ENCODE measurements at regions not wholly inside any gene's neighbourhood (a gene's known extent, or its start where the extent isn't known, plus 50 kb on each side); places are given as distances from the start of the nearest gene placed in this dataset.
A peak's percentile ranks its signal among the peaks of the same experiment; 100 is the strongest.
"Not testable (repeated sequence)": the region's sequence is repeated elsewhere in the genome, so short reads cannot be mapped to it uniquely, and the experiment has no call there.

DNA sequence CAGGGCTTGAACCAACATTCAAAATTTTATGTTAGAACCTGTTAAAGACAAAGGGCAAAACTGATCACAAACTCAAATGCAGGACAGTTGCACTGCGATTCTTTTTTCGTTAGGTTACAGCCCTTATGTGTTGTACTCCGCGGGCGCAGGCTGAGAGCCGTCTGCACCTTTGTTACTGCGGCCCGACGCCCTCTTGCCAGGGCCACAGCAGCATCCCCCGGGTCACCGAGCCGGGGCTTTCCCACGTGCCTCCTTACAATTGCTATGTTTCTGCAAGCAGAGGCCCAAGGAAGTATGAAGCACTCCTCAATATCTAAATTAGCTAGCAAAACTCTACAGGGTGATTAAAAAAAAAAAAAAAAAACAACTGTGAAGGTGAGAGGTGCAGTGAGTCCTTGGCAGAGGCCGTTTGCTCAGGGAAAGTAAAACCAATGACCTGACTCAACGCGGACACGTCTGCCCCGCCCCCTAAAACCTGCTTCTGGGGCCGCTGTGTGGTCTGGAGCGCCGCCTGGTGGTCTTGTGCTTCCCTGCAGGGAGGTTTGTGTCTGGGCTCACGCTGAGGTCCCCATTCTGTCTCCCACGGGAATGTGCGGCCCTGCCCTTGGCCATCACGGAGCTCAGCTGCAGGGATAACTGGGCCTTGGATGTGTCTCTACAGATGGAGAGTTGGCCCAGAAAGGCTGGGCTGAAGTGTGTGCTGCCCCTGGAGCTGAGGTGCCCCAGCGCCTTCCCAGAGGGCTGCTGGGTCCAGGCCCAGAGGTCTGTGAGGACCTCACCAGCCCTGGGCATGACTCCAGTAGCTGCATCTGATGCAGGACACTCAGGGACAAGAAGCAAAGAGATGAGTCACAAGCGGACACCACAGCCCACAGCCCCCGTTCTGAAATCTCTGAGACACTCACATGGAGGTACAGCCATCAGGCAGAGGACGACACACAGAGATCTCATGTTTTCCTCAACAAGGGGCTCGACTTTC, 418.5 kb downstream of the TMEM121 start:
- DNase-seq: peak; percentile 85

- DNase-seq: peak; percentile 29
These were observed 419.5 kb downstream of the TMEM121 start for GRCh38 chr14:105945896-105946295.

DNA sequence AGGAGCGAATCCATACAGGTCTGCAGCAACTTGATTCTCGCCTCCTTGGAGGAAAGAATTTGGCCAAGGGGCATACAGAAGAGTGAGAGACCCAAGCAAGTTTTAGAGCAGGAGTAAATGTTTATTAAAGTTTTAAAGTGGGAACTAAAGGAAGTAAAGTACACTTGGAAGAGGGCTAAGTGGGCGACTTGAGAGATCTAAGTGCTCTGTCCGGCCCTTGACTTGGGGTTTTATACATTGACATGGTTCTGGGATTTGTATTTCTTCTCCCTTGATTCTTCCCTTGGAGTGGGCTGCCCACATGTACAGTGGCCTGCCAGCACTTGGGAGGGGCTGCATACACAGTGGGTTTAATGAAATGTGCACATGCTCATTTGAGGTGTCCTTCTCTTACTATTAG, 421.2 kb downstream of the TMEM121 start:
- no peak for DNase-seq

- DNase-seq: not testable (repeated sequence)
These were observed 422.6 kb downstream of the TMEM121 start for GRCh38 chr14:105948955-105949354.

- DNase-seq: not testable (repeated sequence)
These were observed 424.0 kb downstream of the TMEM121 start for GRCh38 chr14:105950364-105950892.

- no peak for DNase-seq
These were observed 425.0 kb downstream of the TMEM121 start for GRCh38 chr14:105951399-105951798.

DNA sequence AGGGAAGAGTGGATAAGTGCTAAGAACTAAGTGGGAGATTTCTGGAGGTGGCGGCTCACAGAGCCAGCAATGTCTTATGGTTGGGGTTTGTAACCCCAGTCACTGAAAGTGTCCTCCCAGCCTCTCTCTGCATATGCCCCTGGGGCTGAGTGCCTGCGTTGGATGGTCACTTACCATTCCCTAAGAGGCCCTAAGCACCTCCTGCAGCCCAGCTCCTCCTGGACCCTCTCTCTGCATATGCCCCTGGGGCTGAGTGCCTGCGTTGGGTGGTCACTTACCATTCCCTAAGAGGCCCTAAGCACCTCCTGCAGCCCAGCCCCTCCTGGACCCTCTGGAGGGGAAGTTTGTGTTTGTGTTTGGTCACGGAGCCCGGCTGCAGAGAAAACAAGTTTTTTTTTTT, 425.8 kb downstream of the TMEM121 start:
- no peak for DNase-seq

GRCh38 chr14:105952826-105953225, 426.4 kb downstream of the TMEM121 start:
- DNase-seq: no peak

DNA sequence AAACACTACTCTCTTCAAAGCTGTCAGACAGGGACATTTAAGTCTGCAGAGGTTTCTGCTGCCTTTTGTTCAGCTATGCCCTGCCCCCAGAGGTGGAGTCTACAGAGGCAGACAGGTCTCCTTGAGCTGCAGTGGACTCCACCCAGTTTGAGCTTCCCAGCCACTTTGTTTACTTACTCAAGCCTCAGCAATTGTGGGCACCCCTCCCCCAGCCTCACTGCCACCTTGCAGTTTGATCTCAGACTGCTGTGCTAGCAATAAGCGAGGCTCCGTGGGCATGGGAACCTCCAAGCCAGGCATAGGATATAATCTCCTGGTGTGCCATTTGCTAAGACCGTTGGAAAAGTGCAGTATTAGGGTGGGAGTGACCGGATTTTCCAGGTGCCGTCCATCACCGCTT, 435.2 kb downstream of the TMEM121 start:
- DNase-seq: not testable (repeated sequence)

DNA sequence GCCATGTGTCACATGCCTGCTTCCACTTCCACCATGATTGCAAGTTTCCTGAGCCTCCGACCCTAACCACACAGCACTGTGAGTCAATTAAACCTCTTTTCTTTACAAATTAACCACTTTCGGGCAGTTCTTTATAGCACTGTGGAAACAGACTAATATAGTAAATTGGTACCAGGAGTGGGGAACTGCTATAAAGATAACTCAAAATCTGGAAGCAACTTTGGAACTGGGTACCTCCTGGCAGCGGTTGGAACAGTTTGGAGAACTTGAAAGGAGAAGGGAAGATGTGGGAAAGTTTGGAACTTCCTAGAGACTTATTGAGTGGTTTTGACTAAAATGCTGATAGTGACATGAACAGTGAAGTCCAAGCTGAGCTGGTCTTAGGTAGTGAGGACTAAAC, 436.1 kb downstream of the TMEM121 start:
- no peak for DNase-seq

DNA sequence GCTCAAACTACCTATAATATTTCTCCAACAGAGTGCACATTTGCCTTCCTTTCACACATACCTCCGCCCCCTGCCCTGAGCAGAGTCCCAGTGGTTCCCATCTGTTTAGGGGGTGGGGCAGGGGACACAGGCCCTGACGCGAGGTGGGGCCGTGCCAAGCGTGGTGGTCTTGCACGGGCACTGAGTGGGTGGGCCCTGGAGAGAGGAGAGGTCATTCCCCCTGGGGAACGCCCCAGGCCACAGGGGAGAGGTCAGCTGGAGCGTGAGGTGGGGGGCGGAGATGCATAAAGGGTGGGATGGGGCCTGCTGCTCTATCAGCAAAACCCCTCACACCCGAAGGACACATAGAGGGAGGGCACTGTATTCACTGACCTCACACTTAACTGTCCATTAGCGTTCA, 441.9 kb downstream of the TMEM121 start:
- DNase-seq: no peak

DNA sequence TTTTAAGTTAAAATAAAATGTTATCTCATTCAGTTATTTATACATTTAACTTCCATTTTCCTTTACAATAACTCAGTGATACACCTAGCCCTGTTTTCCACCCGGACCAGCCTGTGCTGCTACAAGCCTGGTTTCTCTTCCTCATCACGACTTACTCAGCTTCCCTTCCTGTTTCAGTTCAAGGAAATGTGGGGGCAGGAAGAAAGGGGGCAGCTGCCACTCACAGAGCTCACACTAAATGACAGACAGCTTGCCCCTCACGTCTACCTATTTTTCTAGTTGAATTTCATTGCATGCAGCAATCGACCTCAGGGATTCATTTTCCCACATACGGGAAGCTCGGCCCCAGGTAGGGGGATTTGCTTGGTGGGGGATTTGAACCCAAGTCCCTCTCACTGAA, 442.6 kb downstream of the TMEM121 start:
- not testable (repeated sequence) for DNase-seq

DNA sequence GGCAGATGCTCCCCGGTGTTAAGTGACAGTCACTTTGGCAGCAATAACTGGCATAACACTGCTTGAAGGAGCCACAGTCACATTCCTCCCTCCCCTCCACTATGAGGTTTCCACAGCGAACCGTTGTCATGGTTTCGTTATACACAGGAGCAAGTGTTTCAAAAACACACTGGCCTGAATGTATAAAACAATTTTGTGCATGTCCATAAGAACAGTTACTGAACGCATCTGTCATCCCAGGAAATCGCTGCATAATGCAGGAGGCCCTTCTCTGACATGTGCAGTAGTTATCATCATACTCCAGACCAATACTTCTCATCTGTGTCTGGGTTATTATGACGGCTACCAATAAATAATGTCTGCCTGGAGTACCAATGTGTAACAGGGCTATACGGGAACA, 444.4 kb downstream of the TMEM121 start:
- DNase-seq: not testable (repeated sequence)

DNA sequence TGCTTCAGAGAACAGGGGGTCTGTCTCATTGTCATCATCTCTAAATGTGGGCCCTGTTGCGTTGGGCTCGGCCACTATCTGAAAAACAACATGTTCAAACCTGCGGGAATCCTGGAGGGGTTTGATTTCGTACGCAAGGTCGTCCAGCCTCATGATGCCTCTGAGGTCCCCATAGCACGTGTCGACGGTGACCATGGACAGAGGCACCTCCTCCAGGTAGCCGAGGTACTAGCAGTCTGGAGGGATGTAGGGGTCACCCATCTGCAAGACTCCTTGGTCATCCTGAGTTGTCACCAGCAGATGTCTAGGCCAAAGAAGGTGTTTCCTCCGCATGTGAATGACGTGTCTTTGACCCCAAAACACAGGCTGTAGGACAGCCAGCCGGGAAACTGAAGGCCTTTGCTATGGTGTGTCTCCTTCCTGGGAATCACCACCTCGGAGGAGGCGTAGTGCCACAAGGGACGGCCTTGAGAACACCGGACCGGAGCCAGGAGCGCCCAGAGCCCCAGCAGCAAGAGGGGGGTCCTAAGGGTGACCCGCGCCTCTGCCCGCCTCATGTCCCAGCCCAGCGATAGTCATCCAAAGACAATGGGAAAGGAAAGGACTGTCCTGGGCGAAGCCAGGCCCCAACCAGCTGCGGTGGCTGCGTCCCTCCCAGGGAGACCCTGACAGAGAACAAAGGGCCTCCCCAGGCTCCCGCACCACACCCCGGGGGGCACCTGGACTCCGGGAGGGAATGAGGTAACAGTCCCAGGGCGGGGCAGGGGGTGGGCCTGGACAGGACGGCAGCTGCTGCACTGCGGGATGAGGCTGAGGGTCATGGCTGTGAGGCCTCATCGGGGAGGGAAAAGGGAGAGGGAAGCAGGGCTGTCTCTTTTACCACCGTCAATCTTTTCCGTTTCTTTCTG, 445.5 kb downstream of the TMEM121 start:
- no peak for DNase-seq

DNA sequence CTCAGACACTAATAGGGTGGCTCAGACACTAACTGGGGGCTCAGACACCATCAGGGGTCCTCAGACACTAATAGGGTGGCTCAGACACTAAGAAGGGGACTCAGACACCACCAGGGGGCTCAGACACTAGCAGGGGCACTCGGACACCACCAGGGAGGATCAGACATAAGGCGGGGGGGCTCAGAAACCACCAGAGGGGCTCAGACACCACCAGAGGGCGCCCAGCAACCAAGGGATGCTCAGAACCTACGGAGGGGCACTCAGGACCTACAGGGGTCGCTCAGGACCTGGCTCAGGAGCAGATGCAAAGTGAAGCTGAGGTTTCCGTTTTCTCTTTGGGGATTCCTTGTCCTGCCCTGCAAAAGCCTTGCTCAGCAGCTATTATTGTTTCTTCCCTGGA, 448.5 kb downstream of the TMEM121 start:
- peak; percentile 61 for DNase-seq

- DNase-seq: no peak
These were observed 452.4 kb downstream of the TMEM121 start for GRCh38 chr14:105978618-105979295.

DNA sequence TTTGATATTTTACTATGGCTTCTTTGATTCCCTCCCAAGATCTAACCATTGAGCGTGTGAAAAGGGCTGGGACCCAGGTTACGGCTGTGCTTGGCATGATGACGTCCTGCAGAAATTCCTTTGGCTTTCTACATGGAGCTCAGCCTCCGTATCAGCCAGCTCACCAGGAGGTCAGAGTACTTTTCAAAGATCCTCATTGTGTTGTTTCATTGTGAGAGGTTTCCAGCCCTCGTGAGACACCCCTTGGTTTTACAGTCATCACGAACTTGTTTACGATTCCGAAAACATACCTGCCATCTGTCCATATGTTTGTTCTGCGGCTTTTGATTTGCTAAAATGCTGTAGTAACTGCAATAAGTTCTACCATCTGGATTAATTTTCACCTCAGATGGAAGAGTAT, 453.1 kb downstream of the TMEM121 start:
- no peak for DNase-seq

DNA sequence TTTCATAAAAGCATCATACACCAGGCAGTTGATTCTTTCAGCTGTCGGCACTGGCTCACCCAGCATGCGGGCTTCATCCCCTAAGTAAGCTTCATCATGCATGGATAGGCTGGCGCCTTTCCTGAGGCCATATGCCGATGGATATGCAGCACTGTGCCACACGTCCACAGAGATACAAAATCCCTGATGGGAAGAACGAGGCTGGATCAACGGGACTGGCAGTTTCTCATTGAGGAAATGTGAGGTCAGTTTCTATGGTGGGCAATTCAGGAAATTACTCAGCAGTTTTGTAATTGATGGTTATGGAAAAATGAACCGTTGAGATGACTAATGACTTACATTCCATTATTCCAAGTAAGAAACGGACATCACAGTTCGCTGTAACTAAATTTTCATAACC, 453.8 kb downstream of the TMEM121 start:
- no peak for DNase-seq

DNA sequence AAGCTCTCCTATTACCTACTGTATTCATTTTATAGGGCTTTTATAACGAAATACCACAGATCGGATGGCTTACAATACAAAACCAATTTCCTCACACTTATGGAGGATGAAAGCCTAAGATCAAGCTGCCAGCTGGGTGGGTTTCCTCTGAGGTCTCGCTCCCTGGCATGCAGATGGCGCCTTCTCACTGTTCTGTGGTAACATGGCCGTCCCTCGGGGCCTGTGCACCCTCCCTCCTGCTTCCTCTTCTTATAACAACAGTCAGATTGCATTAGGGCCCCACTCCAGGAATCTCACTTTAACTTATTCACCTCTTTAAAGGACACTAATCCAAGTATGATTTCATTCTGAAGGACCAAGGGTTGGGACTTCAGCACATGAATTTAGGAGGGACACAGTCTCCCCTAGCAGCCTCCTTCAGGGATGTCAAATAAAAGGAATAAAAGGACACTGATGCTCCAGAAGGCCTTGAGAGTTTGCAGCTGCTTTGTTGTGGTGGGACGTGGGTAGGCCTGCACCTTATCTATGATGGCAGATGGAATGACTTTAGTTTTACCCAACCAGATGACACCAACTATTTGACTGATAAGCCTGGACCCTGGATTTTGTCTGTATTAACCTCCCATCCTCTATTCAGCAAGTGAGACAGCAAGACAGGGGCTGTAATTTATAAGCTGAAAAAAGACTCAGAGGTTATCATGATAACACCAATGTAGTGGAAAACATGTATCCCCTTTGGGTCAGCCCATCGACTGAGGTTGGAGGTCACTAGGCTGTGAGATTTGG, 455.3 kb downstream of the TMEM121 start:
- DNase-seq: not testable (repeated sequence)

- DNase-seq: no peak
These were observed 456.3 kb downstream of the TMEM121 start for GRCh38 chr14:105982664-105983063.

DNA sequence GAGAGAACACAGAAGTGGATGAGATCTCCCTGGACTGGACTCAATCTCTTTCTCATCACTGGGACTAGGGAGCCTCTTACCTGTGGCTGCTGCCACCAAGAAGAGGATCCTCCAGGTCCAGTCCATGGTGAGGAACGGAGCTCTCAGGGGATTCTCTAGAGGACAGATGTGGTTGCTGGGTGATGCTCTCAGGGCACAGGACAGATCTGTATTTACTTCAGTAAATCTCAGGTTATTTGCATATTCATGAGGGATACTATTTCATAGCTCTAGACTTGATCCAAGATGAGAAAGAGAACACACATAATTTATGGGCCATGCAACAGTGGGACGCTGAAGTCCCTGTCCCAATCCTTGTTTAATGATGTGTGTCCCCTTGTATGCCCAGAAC, 460.5 kb downstream of the TMEM121 start:
- no peak for DNase-seq

DNA sequence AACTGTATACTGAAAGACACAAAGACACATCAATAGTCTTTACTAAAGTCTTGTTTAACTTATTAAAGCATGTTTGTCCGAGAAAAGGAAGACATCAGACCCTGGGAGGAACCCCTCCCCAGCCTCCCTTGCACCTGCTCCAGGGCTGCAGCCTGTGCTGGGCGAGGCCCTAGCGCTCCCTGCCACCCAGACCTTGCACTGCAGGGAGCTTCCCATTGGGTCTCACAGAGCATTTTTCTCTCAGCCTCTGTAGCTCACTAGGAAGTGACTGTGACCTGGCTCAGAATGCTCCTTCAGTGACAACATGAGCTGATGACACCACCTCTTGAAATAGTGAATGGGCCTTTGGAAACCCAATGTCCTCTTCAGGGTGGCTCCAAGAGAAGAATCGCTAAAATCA, 461.2 kb downstream of the TMEM121 start:
- no peak for DNase-seq
